GM23338 (cell line): ENCODE measurements at regions not wholly inside any gene's neighbourhood (a gene's known extent, or its start where the extent isn't known, plus 50 kb on each side); places are given as distances from the start of the nearest gene placed in this dataset.

Experiments used
- ATAC-seq: fragments of 200-7000 bp; cut with Tn5 transposase; 3 replicates; pipeline ENCODE4 v1.9.1; 2020
- DNase-seq: peaks from one replicate; pipeline ENCODE4 v3.0.0-alpha.2; 2015; ENCODE audit warnings: low spot score
- H2AFZ ChIP-seq: fragments of 200-600 bp; sonication (generic); 2 replicates; pipeline ENCODE4 v1.8.0; 2016; ENCODE audit warnings: antibody characterized with exemption, mild to moderate bottlenecking, moderate library complexity
- H3F3A ChIP-seq: fragments of 200-600 bp; sonication (generic); replicated peaks from 2 replicates; pipeline ENCODE4 v1.8.0; 2017; ENCODE audit warnings: antibody characterized with exemption, mixed run types, low read depth
- H3K27ac ChIP-seq: fragments of 200-600 bp; sonication (generic); 2 replicates; pipeline ENCODE4 v1.6.1; 2016; ENCODE audit warnings: low read depth
- H3K27me3 ChIP-seq: fragments of 200-600 bp; sonication (generic); 2 replicates; pipeline ENCODE4 v1.8.0; 2016; ENCODE audit warnings: mild to moderate bottlenecking, mixed run types, moderate library complexity; ENCODE audit not compliant: insufficient read depth
- H3K36me3 ChIP-seq: fragments of 200-600 bp; sonication (generic); 2 replicates; pipeline ENCODE4 v1.8.0; 2016; ENCODE audit warnings: mild to moderate bottlenecking; ENCODE audit not compliant: insufficient read depth
- H3K4me1 ChIP-seq: fragments of 200-600 bp; sonication (generic); 2 replicates; pipeline ENCODE4 v1.8.0; 2016; ENCODE audit warnings: mild to moderate bottlenecking, moderate library complexity; ENCODE audit not compliant: insufficient read depth
- H3K4me2 ChIP-seq: fragments of 200-600 bp; sonication (generic); 2 replicates; pipeline ENCODE4 v1.7.1; 2017; ENCODE audit warnings: mixed run types
- H3K4me3 ChIP-seq: fragments of 200-600 bp; sonication (generic); 2 replicates; pipeline ENCODE4 v1.6.1; 2016; ENCODE audit warnings: mixed run types
- H3K79me2 ChIP-seq: fragments of 200-600 bp; sonication (generic); replicated peaks from 2 replicates; pipeline ENCODE4 v1.8.0; 2017; ENCODE audit warnings: mild to moderate bottlenecking; ENCODE audit not compliant: insufficient read depth
- H3K9me2 ChIP-seq: fragments of 200-600 bp; sonication (generic); 2 replicates; pipeline ENCODE4 v1.8.0; 2017; ENCODE audit not compliant: insufficient read depth
- H4K20me1 ChIP-seq: fragments of 200-600 bp; sonication (generic); replicated peaks from 2 replicates; pipeline ENCODE4 v1.8.0; 2017; ENCODE audit warnings: mild to moderate bottlenecking; ENCODE audit not compliant: insufficient read depth
- H3K27ac Mint-ChIP-seq: 2 replicates; pipeline ENCODE4 v1.8.0; 2020; ENCODE audit warnings: inconsistent platforms, mild to moderate bottlenecking, moderate library complexity, mixed read lengths
- H3K27me3 Mint-ChIP-seq: 3 replicates; pipeline ENCODE4 v1.8.0; 2022; ENCODE audit warnings: low read depth, mild to moderate bottlenecking, moderate library complexity, mixed read lengths, inconsistent platforms; ENCODE audit not compliant: insufficient read depth, poor library complexity
- H3K36me3 Mint-ChIP-seq: 3 replicates; pipeline ENCODE4 v1.8.0; 2021; ENCODE audit warnings: low read depth, mild to moderate bottlenecking, inconsistent platforms, moderate library complexity, mixed read lengths
- H3K4me1 Mint-ChIP-seq: 3 replicates; pipeline ENCODE4 v1.8.0; 2020; ENCODE audit warnings: mild to moderate bottlenecking, inconsistent platforms, mixed read lengths
- H3K4me3 Mint-ChIP-seq: 3 replicates; pipeline ENCODE4 v1.8.0; 2021; ENCODE audit warnings: moderate library complexity, mild to moderate bottlenecking, inconsistent platforms, mixed read lengths
- H3K9me3 Mint-ChIP-seq: 3 replicates; pipeline ENCODE4 v1.8.0; 2020; ENCODE audit warnings: moderate library complexity, mild to moderate bottlenecking, inconsistent platforms, mixed read lengths
- CREB1 ChIP-seq: fragments of 250-450 bp; sonication (Bioruptor Pico); IDR thresholded peaks from 2 replicates; pipeline ENCODE4 v1.5.0; 2020; ENCODE audit warnings: low read depth, mild to moderate bottlenecking, moderate library complexity
- CTCF ChIP-seq, 2 experiments: fragments of 200-600 bp in 1 of 2; sonication (generic) in 1 of 2; conservative IDR thresholded peaks; 2 replicates each; pipeline versions ENCODE4 v1.5.1 to v1.6.1; 2016 to 2017; ENCODE audit warnings: antibody characterized with exemption in 2 of 2, low read depth in 2 of 2, mild to moderate bottlenecking in 2 of 2, moderate library complexity in 1 of 2
- ETS1 ChIP-seq: IDR thresholded peaks from 2 replicates; pipeline ENCODE4 v1.6.1; 2016; ENCODE audit warnings: antibody characterized with exemption
- EZH2phosphoT487 ChIP-seq: fragments of 200-600 bp; sonication (generic); IDR thresholded peaks from one replicate; pipeline ENCODE4 v1.8.1; 2018; ENCODE audit warnings: antibody characterized with exemption; ENCODE audit not compliant: unreplicated experiment
- JUNB ChIP-seq: IDR thresholded peaks from one replicate; pipeline ENCODE4 v1.6.1; 2016; ENCODE audit warnings: antibody characterized with exemption; ENCODE audit not compliant: unreplicated experiment
- NANOG ChIP-seq: IDR thresholded peaks from 2 replicates; pipeline ENCODE4 v1.6.1; 2016; ENCODE audit warnings: antibody characterized with exemption, borderline replicate concordance
- POLR2AphosphoS5 ChIP-seq: IDR thresholded peaks from 2 replicates; pipeline ENCODE4 v1.6.1; 2016; ENCODE audit warnings: antibody characterized with exemption, low read depth
- ZNF114 ChIP-seq: fragments of 250-450 bp; sonication (Bioruptor Pico); IDR thresholded peaks from 2 replicates; pipeline ENCODE4 v1.5.0; 2020; ENCODE audit warnings: mild to moderate bottlenecking, moderate library complexity
- ZNF331 ChIP-seq: fragments of 250-450 bp; sonication (Bioruptor Pico); IDR thresholded peaks from 2 replicates; pipeline ENCODE4 v1.5.0; 2020; ENCODE audit warnings: low read depth, mild to moderate bottlenecking, moderate library complexity
- ZNF462 ChIP-seq: fragments of 250-450 bp; sonication (Bioruptor Pico); IDR thresholded peaks from 2 replicates; pipeline ENCODE4 v1.5.0; 2020; ENCODE audit warnings: mild to moderate bottlenecking, moderate library complexity

- TF ChIP-seq CTCF (conservative IDR thresholded peaks at IDR 0.05; ENCODE audit: low read depth in 2 of 2): no peak
- TF ChIP-seq CREB1 (CRISPR knock-in tag): no peak
These were observed 379.5 kb downstream of the SH3GL2 start (continued) for GRCh38 chr9:17958363-17958762.

GRCh38 chr9:17962747-17963146 lies 383.9 kb downstream of the SH3GL2 start:
- H2AFZ ChIP-seq: no peak overlapping the region
- Mint-ChIP-seq H3K36me3 (no peaks in the 10 kb centered on the region), H3K4me3 (no peak overlapping the region), H3K27ac (no peak overlapping the region), H3K9me3 (no peaks in the 10 kb centered on the region), H3K27me3 (peaks cover 2% of the 10 kb centered on the region), H3K4me1 (peaks cover 7% of the 10 kb centered on the region; the same call in 2 of the 3 replicates)
- no peaks in the 10 kb centered on the region for H3F3A ChIP-seq
- H4K20me1 ChIP-seq: no peaks in the 10 kb centered on the region
- no peaks in the 10 kb centered on the region for H3K79me2 ChIP-seq
- H3K4me2 ChIP-seq: no peak overlapping the region
- H3K36me3 ChIP-seq: no peaks in the 10 kb centered on the region
- no peak for TF ChIP-seq ZNF114
- no peak overlapping the region for H3K4me3 ChIP-seq
- no peak for ATAC-seq
- peaks cover 10% of the 10 kb centered on the region for H3K4me1 ChIP-seq
- H3K27me3 ChIP-seq: no peaks in the 10 kb centered on the region
- no peaks in the 10 kb centered on the region for H3K9me2 ChIP-seq
- no peak overlapping the region for H3K27ac ChIP-seq
- DNase-seq: no peak

GRCh38 chr9:17963498-17963897 lies 384.6 kb downstream of the SH3GL2 start:
- Histone ChIP-seq H3K27ac (no peak overlapping the region), H3K4me2 (no peak overlapping the region), H3K79me2 (no peaks in the 10 kb centered on the region), H3K27me3 (no peaks in the 10 kb centered on the region), H3K4me3 (no peak overlapping the region), H3K9me2 (no peaks in the 10 kb centered on the region), H3F3A (no peaks in the 10 kb centered on the region), H3K36me3 (no peaks in the 10 kb centered on the region), H4K20me1 (no peaks in the 10 kb centered on the region), H3K4me1 (peaks cover 10% of the 10 kb centered on the region), H2AFZ (no peak overlapping the region)
- Mint-ChIP-seq H3K9me3 (no peaks in the 10 kb centered on the region), H3K4me1 (peaks cover 7% of the 10 kb centered on the region; the same call in 2 of the 3 replicates), H3K27me3 (peaks cover 2% of the 10 kb centered on the region), H3K4me3 (no peak overlapping the region), H3K36me3 (no peaks in the 10 kb centered on the region), H3K27ac (no peak overlapping the region)
- ATAC-seq: no peak
- no peak for DNase-seq
- TF ChIP-seq CREB1 (CRISPR knock-in tag): no peak
- TF ChIP-seq ZNF114: no peak
- TF ChIP-seq NANOG: no peak
- TF ChIP-seq POLR2AphosphoS5: no peak
- TF ChIP-seq EZH2phosphoT487: no peak
- TF ChIP-seq ZNF331 (CRISPR knock-in tag): no peak
- no peak for TF ChIP-seq ZNF462 (CRISPR knock-in tag)
- no peak for TF ChIP-seq JUNB
- no peak for TF ChIP-seq ETS1
